HepG2 (cell line): ENCODE measurements at regions not wholly inside any gene's neighbourhood (a gene's known extent, or its start where the extent isn't known, plus 50 kb on each side); places are given as distances from the start of the nearest gene placed in this dataset.

ENCODE experiments used
- EZH2 ChIP-seq: conservative IDR thresholded peaks from 2 replicates; pipeline ENCODE4 v1.6.1; 2012; ENCODE audit warnings: mild to moderate bottlenecking, low read depth, low read length, moderate library complexity
- HNRNPUL1 ChIP-seq: fragments of 200-400 bp; formaldehyde crosslinking; IDR thresholded peaks from 2 replicates; pipeline ENCODE4 v1.6.1; 2017; ENCODE audit warnings: low read depth, mild to moderate bottlenecking, low read length, moderate library complexity
- NFE2 ChIP-seq: sonication (generic); formaldehyde crosslinking; IDR thresholded peaks from 2 replicates; pipeline ENCODE4 v1.4.0; 2020; ENCODE audit warnings: missing genetic modification reagents
- TF ChIP-seq, protein P1 (sequence below): sonication (generic); formaldehyde crosslinking; conservative IDR thresholded peaks from 2 replicates; pipeline ENCODE4 v1.4.0; 2020; ENCODE audit warnings: missing genetic modification reagents
- TF ChIP-seq, protein P2 (sequence below): sonication (generic); formaldehyde crosslinking; IDR thresholded peaks from 2 replicates; pipeline ENCODE4 v1.5.0; 2020; ENCODE audit warnings: mild to moderate bottlenecking, missing genetic modification reagents, moderate library complexity

DNA sequence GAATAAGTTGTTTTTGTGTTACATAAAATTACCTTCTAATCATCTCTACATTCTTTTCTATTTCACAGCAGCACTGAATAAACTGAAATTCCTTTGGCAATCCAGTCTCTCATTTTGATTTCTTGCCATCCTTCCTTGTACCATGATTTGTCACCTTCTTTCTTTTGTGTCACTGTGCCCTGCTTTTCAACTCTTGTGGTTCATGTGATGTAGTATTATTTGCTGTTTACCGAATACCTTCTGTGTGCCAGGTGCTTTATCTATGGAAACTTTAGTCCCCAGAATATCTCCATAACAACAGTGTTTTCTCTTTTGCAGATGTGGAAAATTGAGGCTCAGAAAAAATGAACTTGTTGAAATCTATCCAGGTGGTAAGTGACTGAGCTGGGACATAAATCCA lies 220.3 kb downstream of the STK31 start:
- TF ChIP-seq HNRNPUL1 (no peak), EZH2 (no peak), NFE2 (CRISPR knock-in tag) (no peak)
- TF ChIP-seq, protein P1, sequence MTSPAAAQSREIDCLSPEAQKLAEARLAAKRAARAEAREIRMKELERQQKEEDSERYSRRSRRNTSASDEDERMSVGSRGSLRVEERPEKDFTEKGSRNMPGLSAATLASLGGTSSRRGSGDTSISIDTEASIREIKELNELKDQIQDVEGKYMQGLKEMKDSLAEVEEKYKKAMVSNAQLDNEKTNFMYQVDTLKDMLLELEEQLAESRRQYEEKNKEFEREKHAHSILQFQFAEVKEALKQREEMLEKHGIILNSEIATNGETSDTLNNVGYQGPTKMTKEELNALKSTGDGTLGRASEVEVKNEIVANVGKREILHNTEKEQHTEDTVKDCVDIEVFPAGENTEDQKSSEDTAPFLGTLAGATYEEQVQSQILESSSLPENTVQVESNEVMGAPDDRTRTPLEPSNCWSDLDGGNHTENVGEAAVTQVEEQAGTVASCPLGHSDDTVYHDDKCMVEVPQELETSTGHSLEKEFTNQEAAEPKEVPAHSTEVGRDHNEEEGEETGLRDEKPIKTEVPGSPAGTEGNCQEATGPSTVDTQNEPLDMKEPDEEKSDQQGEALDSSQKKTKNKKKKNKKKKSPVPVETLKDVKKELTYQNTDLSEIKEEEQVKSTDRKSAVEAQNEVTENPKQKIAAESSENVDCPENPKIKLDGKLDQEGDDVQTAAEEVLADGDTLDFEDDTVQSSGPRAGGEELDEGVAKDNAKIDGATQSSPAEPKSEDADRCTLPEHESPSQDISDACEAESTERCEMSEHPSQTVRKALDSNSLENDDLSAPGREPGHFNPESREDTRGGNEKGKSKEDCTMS (CRISPR knock-in tag), result no peak
- TF ChIP-seq, protein P2, sequence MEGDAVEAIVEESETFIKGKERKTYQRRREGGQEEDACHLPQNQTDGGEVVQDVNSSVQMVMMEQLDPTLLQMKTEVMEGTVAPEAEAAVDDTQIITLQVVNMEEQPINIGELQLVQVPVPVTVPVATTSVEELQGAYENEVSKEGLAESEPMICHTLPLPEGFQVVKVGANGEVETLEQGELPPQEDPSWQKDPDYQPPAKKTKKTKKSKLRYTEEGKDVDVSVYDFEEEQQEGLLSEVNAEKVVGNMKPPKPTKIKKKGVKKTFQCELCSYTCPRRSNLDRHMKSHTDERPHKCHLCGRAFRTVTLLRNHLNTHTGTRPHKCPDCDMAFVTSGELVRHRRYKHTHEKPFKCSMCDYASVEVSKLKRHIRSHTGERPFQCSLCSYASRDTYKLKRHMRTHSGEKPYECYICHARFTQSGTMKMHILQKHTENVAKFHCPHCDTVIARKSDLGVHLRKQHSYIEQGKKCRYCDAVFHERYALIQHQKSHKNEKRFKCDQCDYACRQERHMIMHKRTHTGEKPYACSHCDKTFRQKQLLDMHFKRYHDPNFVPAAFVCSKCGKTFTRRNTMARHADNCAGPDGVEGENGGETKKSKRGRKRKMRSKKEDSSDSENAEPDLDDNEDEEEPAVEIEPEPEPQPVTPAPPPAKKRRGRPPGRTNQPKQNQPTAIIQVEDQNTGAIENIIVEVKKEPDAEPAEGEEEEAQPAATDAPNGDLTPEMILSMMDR (CRISPR knock-in tag), result no peak
